HG02763 (cell line): ENCODE measurements at regions not wholly inside any gene's neighbourhood (a gene's known extent, or its start where the extent isn't known, plus 50 kb on each side); places are given as distances from the start of the nearest gene placed in this dataset.

Source experiments
- ATAC-seq: cut with Tn5 transposase; IDR thresholded peaks from one replicate; pipeline ENCODE4 v1.9.1; 2021; ENCODE audit warnings: mild to moderate bottlenecking, moderate library complexity; ENCODE audit not compliant: unreplicated experiment

- ATAC-seq = no peak
These were observed 410.4 kb downstream of the MED10 start for GRCh38 chr5:5967944-5968343.

- no peak for ATAC-seq
These were observed 411.0 kb downstream of the MED10 start for GRCh38 chr5:5967373-5967772.

- no peak for ATAC-seq
These were observed 413.2 kb downstream of the MED10 start for GRCh38 chr5:5965132-5965531.

GRCh38 chr5:5964347-5964746 is 414.0 kb downstream of the MED10 start:
- no peak for ATAC-seq

- no peak for ATAC-seq
These were observed 420.6 kb downstream of the MED10 start for GRCh38 chr5:5957737-5958136.

- ATAC-seq = no peak
These were observed 424.1 kb downstream of the MED10 start for GRCh38 chr5:5954275-5954598.

- no peak for ATAC-seq
These were observed 424.6 kb downstream of the MED10 start for GRCh38 chr5:5953584-5954274.

GRCh38 chr5:5951953-5952352 is 426.4 kb downstream of the MED10 start:
- no peak for ATAC-seq

- ATAC-seq = no peak
These were observed 427.7 kb downstream of the MED10 start for GRCh38 chr5:5950658-5951057.

- ATAC-seq = no peak
These were observed 436.9 kb downstream of the MED10 start for GRCh38 chr5:5941486-5941885.

- ATAC-seq = no peak
These were observed 438.5 kb downstream of the MED10 start for GRCh38 chr5:5939759-5940370.

GRCh38 chr5:5933651-5934050 is 444.7 kb downstream of the MED10 start:
- ATAC-seq = no peak

- ATAC-seq = no peak
These were observed 445.5 kb downstream of the MED10 start for GRCh38 chr5:5932824-5933223.

GRCh38 chr5:5930561-5930960 is 447.8 kb downstream of the MED10 start:
- no peak for ATAC-seq

- ATAC-seq = no peak
These were observed 448.9 kb downstream of the MED10 start for GRCh38 chr5:5929291-5930020.

GRCh38 chr5:5925191-5925590 is 453.2 kb downstream of the MED10 start:
- ATAC-seq = no peak

- ATAC-seq = no peak
These were observed 458.9 kb downstream of the MED10 start for GRCh38 chr5:5919411-5919810.

- ATAC-seq = no peak
These were observed 471.6 kb downstream of the MED10 start for GRCh38 chr5:5906778-5907177.

GRCh38 chr5:5905186-5905585 is 473.2 kb downstream of the MED10 start:
- no peak for ATAC-seq

- ATAC-seq = no peak
These were observed 474.2 kb downstream of the MED10 start for GRCh38 chr5:5904113-5904512.

- ATAC-seq = no peak
These were observed 475.4 kb downstream of the MED10 start for GRCh38 chr5:5902678-5903646.
